Activated CD4-positive, alpha-beta T cell treated with anti-CD3 and anti-CD28 coated beads, Interleukin-2, Interleukin-4, amounts not matched to agents 100 ng/mL and 50 ng/mL, durations not matched to agents 16 hours and 8 hours (primary cell): ENCODE measurements at regions not wholly inside any gene's neighbourhood (a gene's known extent, or its start where the extent isn't known, plus 50 kb on each side); places are given as distances from the start of the nearest gene placed in this dataset.
"Not testable (repeated sequence)": the region's sequence is repeated elsewhere in the genome, so short reads cannot be mapped to it uniquely, and the experiment has no call there.

Source experiments
- DNase-seq: peaks from one replicate; pipeline ENCODE4 v3.0.0-alpha.2; 2020; ENCODE audit warnings: low spot score

- no peak for DNase-seq
Observed at GRCh38 chr18:70808481-70809056, 519.7 kb downstream of the SOCS6 start.

DNA sequence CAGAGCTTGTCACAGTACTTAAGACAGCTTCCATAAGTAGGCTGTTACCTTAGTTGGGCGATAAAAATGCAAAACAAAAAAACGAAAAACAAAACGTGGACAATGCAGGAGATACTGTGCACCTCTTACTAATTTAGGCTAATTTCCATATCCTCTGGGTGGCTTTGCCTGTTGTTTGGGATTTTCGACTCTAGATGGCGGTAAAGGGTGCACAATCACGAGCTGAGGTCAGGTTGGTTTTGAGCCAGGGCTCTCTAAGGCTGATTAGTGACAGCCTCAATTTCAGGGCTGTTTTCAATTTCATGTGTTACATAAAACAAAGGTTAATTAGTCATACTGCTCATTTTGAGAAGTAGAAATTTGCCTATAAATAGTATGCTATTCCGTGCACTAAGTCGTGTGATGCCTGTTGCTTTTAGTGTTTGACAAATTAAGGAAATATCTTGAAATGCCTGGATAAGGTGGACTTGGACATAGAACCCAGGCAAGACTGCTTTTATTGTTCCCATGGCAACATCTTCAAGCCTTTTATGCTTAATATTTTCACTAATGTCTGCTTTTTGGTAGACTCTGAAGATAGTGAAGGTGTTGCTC is 493.1 kb downstream of the SOCS6 start:
- peak; percentile 54 for DNase-seq

DNA sequence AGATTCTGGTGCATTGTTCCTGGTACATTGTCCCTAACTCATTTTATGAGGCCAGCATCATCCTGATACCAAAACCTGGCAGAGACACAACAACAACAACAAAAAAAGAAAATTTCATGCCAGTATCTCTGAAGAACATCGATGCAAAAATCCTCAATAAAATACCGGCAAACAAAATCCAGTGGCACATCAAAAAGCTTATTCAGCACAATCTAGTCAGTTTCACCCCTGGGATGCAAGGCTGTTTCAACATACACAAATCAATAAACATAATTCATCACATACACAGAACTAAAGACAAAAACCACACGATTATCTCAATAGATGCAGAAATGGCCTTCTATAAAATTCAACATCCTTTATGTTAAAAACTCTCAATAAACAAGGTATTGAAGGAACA is 477.4 kb downstream of the SOCS6 start:
- DNase-seq: not testable (repeated sequence)

DNA sequence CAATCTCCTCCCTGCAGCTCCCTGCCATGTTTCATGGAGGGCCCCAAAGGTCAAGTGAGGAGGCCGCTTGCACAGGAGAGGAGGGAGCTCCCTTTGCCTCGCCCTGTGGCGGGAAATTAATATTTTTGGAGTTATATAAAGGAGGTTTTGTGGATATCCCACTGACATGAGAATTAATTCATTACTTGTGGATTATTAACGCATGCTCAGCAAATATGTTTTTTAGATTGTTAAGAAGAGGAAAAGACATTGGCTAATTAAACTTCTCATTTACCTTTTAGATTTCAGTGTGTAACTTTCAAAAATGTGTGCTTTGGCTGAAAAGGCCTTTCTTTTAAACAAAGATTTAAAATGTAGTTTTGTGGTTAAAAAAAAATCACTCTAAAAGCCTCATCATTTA is 474.0 kb downstream of the SOCS6 start:
- DNase-seq: no peak

DNA sequence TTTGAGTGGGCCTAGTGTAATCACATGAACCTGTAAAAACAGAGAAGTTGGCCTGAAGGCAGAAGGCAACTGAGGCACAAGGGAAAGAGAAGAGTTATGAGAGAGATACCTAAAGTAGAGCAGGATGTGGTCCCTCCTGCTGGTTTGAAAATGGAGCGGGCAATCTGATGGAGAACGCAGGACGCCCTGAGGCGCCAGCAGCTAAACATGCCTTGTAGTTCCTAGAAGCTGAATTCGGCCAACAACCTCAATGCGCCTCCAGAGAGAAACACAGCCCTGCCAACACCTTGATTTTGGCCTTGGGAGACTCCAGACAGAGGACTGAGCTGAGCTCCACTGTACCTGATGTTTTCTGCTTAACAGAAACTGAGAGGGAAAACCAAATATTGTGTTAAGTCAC is 469.9 kb downstream of the SOCS6 start:
- DNase-seq: no peak

- DNase-seq: no peak
Observed at GRCh38 chr18:70754486-70754885, 465.6 kb downstream of the SOCS6 start.

DNA sequence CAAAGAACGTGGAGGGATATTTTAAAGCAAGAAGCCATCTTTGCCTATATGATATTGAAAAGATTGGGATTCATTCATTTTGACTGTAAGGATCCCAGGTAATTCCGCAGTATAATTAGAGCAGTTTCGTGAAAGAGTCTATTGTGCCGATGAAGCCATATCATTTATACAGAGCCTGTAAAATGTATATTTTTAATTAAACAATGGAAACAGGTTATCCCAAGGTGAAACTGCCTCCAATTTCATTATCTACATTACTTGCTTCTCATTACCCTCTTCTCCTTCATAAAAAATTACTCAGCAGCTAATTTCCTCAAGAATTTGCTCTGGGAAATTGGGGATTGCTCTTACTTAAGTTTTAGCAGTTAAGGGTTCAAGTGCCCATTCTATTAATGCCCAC is 444.1 kb downstream of the SOCS6 start:
- DNase-seq: no peak

DNA sequence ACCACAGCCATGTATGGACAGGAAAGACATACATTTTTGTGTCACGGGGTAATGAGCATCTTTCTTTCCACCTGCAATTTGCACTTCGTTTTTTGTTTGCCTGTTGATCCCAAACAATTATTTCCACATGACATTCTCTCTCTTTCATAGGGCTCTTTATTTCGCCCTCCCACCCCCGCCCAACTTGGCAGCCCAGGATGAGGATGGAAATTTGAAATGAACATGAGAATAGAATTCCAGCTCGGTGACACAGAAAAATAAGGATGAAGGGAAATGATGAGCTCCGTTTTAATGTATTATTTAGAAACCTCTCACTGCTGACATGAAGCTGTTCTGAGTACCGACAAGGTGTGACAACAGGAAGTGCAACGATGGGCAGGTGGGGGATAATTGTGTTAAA is 443.3 kb downstream of the SOCS6 start:
- no peak for DNase-seq

- DNase-seq: no peak
Observed at GRCh38 chr18:70720607-70721006, 431.8 kb downstream of the SOCS6 start.

GRCh38 chr18:70709720-70710119 is 420.9 kb downstream of the SOCS6 start:
- no peak for DNase-seq

DNA sequence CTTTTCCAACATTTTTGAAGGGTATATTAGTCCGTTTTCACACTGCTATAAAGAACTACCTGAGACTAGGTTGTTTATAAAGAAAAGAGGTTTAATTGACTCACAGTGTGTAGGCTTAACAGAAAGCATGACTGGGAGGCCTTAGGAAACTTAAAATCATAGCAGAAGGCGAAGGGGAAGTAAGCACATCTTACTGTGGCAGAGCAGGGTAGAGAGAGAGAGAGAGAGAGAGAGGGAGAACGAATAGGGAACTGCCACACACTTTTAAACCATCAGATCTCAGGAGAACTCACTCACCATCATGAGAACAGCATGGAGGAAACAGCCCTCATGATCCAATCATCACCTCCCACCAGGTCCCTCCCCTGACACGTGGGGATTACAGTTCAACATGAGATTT is 420.3 kb downstream of the SOCS6 start:
- DNase-seq: no peak

DNA sequence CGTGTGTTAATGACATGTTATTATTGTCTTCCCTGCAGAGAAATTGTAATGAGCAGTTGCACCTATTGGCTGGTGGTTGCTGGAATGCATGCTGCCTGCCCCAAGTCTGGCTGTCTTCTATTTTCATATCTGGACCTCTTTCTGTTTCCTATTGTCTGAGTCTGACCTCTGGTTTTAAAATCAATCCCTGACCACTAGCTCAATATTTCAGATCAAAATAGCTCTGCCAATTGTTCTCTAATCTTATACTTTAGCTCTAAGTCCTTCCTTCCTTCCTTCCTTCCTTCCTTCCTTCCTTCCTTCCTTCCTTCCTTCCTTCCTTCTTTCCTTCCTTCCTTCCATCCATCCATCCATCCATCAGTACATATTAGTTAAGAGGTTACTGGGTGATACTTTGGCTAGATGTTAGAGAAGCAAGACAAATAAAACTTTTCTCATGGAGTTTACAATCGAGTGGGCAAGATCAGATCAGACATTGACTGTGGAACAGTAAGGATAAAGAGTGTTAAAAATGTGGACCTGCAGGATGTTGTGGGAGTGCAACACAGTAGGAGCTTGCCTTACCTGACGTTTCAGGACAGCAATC is 417.1 kb downstream of the SOCS6 start:
- no peak for DNase-seq

DNA sequence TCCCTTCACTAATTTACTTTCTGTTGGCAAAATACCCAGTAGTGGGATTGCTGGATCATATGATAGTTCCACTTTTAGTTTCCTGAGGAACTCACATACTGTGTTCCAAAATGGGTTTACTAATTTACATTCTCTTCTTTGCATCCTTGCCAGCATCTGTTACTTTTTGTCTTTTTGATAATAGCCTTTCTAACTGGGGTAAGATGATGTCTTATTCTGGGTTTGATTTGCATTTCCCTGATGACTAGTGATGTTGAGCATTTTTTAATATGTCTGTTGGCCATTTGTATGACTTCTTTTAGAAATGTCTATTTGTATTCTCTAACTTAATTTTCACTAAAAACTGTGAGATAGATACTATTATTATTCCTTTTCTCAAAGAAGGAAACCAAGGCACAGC is 411.7 kb downstream of the SOCS6 start:
- DNase-seq: no peak

DNA sequence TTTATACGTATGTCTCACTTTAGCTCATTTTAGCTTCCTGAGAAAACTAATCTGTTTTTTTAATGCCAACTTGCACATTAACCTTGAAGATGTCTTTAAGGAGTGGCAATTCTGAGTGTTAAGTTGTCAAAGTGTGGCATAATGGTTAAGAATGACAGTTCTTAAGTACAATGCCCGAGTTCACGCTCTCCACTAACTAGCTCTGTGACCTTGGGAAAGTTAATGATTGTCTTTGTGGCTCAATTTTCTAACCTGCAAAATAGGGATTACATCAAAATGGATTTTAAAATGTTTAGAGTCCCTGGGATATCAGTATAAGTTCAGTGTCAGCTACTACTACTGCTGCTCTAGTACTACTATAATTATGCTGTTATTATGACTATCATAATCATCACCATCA is 409.7 kb downstream of the SOCS6 start:
- DNase-seq: no peak

GRCh38 chr18:70693246-70693645 is 404.4 kb downstream of the SOCS6 start:
- DNase-seq: no peak

DNA sequence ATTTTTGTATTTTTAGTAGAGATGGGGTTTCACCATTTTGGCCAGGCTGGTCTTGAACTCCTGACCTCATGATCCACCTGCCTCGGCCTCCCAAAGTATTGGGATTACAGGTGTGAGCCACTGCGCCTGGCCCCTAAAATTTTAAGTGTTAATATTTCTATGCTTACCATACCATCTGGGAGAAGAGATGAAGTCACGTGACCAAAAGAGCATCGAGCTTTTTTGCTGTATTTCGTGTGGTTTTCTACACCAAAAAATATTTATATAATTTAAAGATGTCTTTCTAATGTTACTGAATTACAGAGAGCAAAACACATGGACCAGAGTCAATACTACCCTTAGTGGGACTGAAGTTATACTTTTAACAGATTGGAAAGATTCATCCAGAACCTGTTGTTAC is 400.9 kb downstream of the SOCS6 start:
- not testable (repeated sequence) for DNase-seq

GRCh38 chr18:70688286-70688685 is 399.4 kb downstream of the SOCS6 start:
- DNase-seq: no peak

DNA sequence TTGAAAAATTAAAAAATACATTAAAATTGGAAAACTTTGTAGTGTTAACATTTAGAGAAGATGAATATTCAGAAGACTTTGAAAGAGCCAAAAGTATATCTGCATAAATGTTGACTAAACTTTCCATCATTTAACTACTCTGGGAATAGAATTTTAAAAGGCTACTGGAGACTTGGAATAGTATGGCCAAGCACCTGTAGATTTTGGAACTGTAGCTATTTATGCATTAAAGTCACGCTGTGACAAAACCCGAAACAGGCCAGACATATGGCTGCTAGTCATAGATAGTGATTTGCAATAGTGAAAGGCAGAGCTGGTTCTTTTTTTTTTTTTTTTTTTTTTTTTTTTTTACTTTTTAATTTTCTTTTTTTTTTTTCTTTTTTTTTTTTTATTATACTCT is 396.0 kb downstream of the SOCS6 start:
- DNase-seq: no peak

GRCh38 chr18:70683263-70683662 is 394.4 kb downstream of the SOCS6 start:
- peak; percentile 13 for DNase-seq

DNA sequence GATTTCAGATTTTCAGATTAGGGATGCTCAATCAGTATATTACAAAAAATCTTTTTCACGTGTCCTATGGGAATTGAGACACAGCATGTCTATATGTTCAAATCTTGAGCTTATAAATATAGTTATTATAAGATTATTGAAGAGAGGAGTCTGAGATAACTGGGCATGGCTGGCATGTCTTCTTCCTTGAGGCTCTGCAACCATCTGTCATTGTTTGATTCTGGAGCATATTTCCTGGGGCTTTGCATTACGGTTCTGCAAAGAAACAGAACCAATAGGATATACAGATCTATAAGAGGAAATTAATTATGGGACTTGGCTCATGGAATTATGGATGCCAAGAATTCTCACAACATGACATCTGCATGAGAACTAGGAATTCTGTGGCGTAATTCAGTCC is 386.1 kb downstream of the SOCS6 start:
- no peak for DNase-seq

- DNase-seq: no peak
Observed at GRCh38 chr18:70673831-70674230, 385.0 kb downstream of the SOCS6 start.

- DNase-seq: no peak
Observed at GRCh38 chr18:70672581-70672980, 383.7 kb downstream of the SOCS6 start.

DNA sequence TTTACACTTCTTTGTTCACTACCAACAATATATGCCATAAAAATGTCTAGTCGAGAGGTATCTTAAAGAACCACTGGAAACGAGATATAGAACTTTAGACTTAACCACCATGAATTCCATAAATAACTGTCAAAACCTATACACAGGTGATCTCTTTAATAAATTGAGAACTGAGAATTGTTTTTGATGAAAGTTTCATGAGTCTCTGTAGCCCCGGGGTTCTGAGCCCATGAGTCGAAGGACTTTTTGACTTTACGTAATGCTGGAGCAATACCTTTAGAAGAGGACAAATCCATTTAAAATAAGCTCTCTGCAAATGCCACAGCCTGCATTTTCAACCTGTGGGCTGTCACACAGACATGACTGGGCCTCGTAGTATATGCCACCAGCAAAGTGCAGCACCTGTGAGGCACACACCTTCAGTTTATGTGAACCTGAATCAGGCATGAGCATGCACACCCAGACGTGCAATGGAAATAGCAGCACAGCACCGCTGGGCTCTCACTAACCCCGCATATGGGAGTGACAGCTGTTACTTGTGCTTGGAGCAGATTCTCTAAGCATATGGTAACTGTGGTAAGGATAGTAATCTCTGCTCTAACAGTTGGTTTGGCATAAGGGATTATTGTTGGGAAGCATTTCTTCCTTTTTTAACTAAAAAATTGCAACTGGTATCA is 383.2 kb downstream of the SOCS6 start:
- no peak for DNase-seq

- no peak for DNase-seq
Observed at GRCh38 chr18:70666936-70667335, 378.1 kb downstream of the SOCS6 start.
